HepG2 (cell line): ENCODE measurements at regions not wholly inside any gene's neighbourhood (a gene's known extent, or its start where the extent isn't known, plus 50 kb on each side); places are given as distances from the start of the nearest gene placed in this dataset.

Source experiments
- EZH2 ChIP-seq: conservative IDR thresholded peaks from 2 replicates; pipeline ENCODE4 v1.6.1; 2012; ENCODE audit warnings: mild to moderate bottlenecking, low read depth, low read length, moderate library complexity
- NFE2L1 ChIP-seq: sonication (generic); formaldehyde crosslinking; IDR thresholded peaks from 2 replicates; pipeline ENCODE4 v1.4.0; 2020; ENCODE audit warnings: missing genetic modification reagents, mild to moderate bottlenecking, borderline replicate concordance

DNA sequence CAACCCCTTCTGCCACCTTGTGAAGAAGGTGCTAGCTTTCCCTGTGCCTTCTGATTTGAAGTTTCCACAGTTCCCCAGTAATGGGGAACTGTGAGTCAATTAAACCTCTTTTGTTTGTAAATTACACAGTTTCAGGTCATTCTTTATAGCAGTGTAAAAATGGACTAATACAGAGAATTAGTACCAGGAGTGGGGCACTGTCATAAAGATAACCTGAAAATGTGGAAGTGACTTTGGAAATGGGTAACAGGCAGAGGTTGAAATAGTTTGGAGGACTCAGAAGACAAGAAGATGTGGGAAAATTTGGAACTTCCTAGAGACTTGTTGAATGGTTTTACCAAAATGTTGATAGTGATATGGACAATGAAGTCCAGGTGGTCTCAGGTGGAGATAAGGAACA is 131.0 kb upstream of the HAND2 start:
- TF ChIP-seq EZH2, result no peak
- no peak for TF ChIP-seq NFE2L1
